ENCODE measurements at regions not wholly inside any gene's neighbourhood (a gene's known extent, or its start where the extent isn't known, plus 50 kb on each side); places are given as distances from the start of the nearest gene placed in this dataset.

- no peaks in the 10 kb centered on the region for H3K4me1 ChIP-seq
- no peaks in the 10 kb centered on the region for H3K9me3 ChIP-seq
- DNase-seq = peak in 2 of 4 donors; percentile 59 to 69
- ATAC-seq = peak; percentile 17
- intact Hi-C loops (cut with DNase I) = no loop called here
- H3K27ac ChIP-seq = no peak overlapping the region
- peaks cover 0 to 81% of the 10 kb centered on the region in 2 donors for H3K27me3 ChIP-seq
- no peak for TF ChIP-seq CTCF (IDR thresholded peaks at IDR 0.05)
- H3K36me3 ChIP-seq = no peaks in the 10 kb centered on the region
- H3K4me3 ChIP-seq = no peak overlapping the region
Observed at GRCh38 chr16:86959091-86959651, 358.0 kb downstream of the C16orf95 start.

- DNase-seq (no peak), ATAC-seq (no peak)
- Histone ChIP-seq H3K27ac (no peak overlapping the region), H3K9me3 (no peaks in the 10 kb centered on the region), H3K36me3 (no peaks in the 10 kb centered on the region), H3K4me3 (no peak overlapping the region), H3K4me1 (no peaks in the 10 kb centered on the region), H3K27me3 (peaks cover 0 to 82% of the 10 kb centered on the region in 2 donors)
- intact Hi-C loops (cut with DNase I) = no loop called here
- no peak for TF ChIP-seq CTCF (IDR thresholded peaks at IDR 0.05)
Observed at GRCh38 chr16:86959729-86960128, 357.5 kb downstream of the C16orf95 start.

GRCh38 chr16:86960266-86960665, 356.9 kb downstream of the C16orf95 start:
- TF ChIP-seq CTCF (IDR thresholded peaks at IDR 0.05) = no peak
- intact Hi-C loops (cut with DNase I) = no loop called here
- DNase-seq = no peak
- ATAC-seq = no peak
- Histone ChIP-seq H3K27ac (no peak overlapping the region), H3K4me1 (no peaks in the 10 kb centered on the region), H3K36me3 (no peaks in the 10 kb centered on the region), H3K27me3 (peaks cover 0 to 81% of the 10 kb centered on the region in 2 donors), H3K9me3 (no peaks in the 10 kb centered on the region), H3K4me3 (no peak overlapping the region)

GRCh38 chr16:86961171-86961601, 356.0 kb downstream of the C16orf95 start:
- no peak for ATAC-seq
- Histone ChIP-seq H3K36me3 (no peaks in the 10 kb centered on the region), H3K4me3 (no peak overlapping the region), H3K27ac (no peak overlapping the region), H3K9me3 (no peaks in the 10 kb centered on the region), H3K27me3 (peaks cover 0 to 74% of the 10 kb centered on the region in 2 donors), H3K4me1 (no peaks in the 10 kb centered on the region)
- intact Hi-C loops (cut with DNase I) = no loop called here
- no peak for TF ChIP-seq CTCF (IDR thresholded peaks at IDR 0.05)
- peak in 2 of 4 donors; percentile 35 to 61 for DNase-seq

- intact Hi-C loops (cut with DNase I) = no loop called here
- no peak overlapping the region for H3K4me3 ChIP-seq
- peaks cover 0 to 64% of the 10 kb centered on the region in 2 donors for H3K27me3 ChIP-seq
- DNase-seq (no peak), ATAC-seq (no peak)
- no peaks in the 10 kb centered on the region for H3K36me3 ChIP-seq
- no peak overlapping the region for H3K27ac ChIP-seq
- H3K9me3 ChIP-seq = no peaks in the 10 kb centered on the region
- no peaks in the 10 kb centered on the region for H3K4me1 ChIP-seq
- TF ChIP-seq CTCF (IDR thresholded peaks at IDR 0.05) = no peak
Observed at GRCh38 chr16:86962259-86962658, 354.9 kb downstream of the C16orf95 start.
